MM.1S (cell line): ENCODE measurements at regions not wholly inside any gene's neighbourhood (a gene's known extent, or its start where the extent isn't known, plus 50 kb on each side); places are given as distances from the start of the nearest gene placed in this dataset.
"Not testable (repeated sequence)": the region's sequence is repeated elsewhere in the genome, so short reads cannot be mapped to it uniquely, and the experiment has no call there.

Experiments used
- DNase-seq: peaks from one replicate; pipeline ENCODE4 v3.0.0-alpha.2; 2015
- H2AFZ ChIP-seq: fragments of 300-600 bp; sonication (generic); 2 replicates; pipeline ENCODE4 v1.6.0; 2016; ENCODE audit warnings: antibody characterized with exemption, low read length
- H3F3A ChIP-seq: fragments of 300-600 bp; sonication (generic); 2 replicates; pipeline ENCODE4 v1.6.1; 2016; ENCODE audit warnings: mild to moderate bottlenecking, antibody characterized with exemption, low read length, moderate library complexity, mixed read lengths; ENCODE audit not compliant: insufficient read depth
- H3K27ac ChIP-seq: fragments of 300-600 bp; sonication (generic); 2 replicates; pipeline ENCODE4 v1.5.1; 2016; ENCODE audit warnings: mild to moderate bottlenecking, low read length
- H3K27me3 ChIP-seq: fragments of 300-600 bp; sonication (generic); replicated peaks from 2 replicates; pipeline ENCODE4 v1.6.0; 2016; ENCODE audit warnings: low read length; ENCODE audit not compliant: insufficient read depth
- H3K36me3 ChIP-seq: fragments of 300-600 bp; sonication (generic); replicated peaks from 2 replicates; pipeline ENCODE4 v1.6.1; 2016; ENCODE audit warnings: mild to moderate bottlenecking, low read length, mixed read lengths; ENCODE audit not compliant: insufficient read depth
- H3K4me1 ChIP-seq: fragments of 300-600 bp; sonication (generic); 2 replicates; pipeline ENCODE4 v1.6.1; 2016; ENCODE audit warnings: low read length, mixed read lengths
- H3K4me2 ChIP-seq: fragments of 300-600 bp; sonication (generic); 2 replicates; pipeline ENCODE4 v1.6.0; 2016; ENCODE audit warnings: low read depth, low read length
- H3K4me3 ChIP-seq: fragments of 300-600 bp; sonication (generic); 2 replicates; pipeline ENCODE4 v1.5.1; 2016; ENCODE audit warnings: low read length, mixed read lengths
- H3K79me2 ChIP-seq: fragments of 300-600 bp; sonication (generic); 2 replicates; pipeline ENCODE4 v1.6.1; 2016; ENCODE audit warnings: mixed run types, low read length, mixed read lengths
- H3K9ac ChIP-seq: fragments of 300-600 bp; sonication (generic); 2 replicates; pipeline ENCODE4 v1.6.1; 2016; ENCODE audit warnings: low read length, mixed read lengths
- H3K9me2 ChIP-seq: fragments of 300-600 bp; sonication (generic); replicated peaks from 2 replicates; pipeline ENCODE4 v1.6.1; 2016; ENCODE audit warnings: mild to moderate bottlenecking, low read length, mixed read lengths; ENCODE audit not compliant: insufficient read depth
- H3K9me3 ChIP-seq: fragments of 300-600 bp; sonication (generic); replicated peaks from 2 replicates; pipeline ENCODE4 v1.6.1; 2016; ENCODE audit warnings: mild to moderate bottlenecking, low read length, mixed read lengths; ENCODE audit not compliant: insufficient read depth
- H4K20me1 ChIP-seq: fragments of 300-600 bp; sonication (generic); 2 replicates; pipeline ENCODE4 v1.6.1; 2016; ENCODE audit warnings: mild to moderate bottlenecking, low read length, moderate library complexity, mixed read lengths; ENCODE audit not compliant: insufficient read depth
- EZH2 ChIP-seq: fragments of 300-600 bp; sonication (generic); optimal IDR thresholded peaks from 2 replicates; pipeline ENCODE3; 2017; ENCODE audit warnings: low read depth, mild to moderate bottlenecking, antibody characterized with exemption, low read length, mixed read lengths
- EZH2phosphoT487 ChIP-seq: fragments of 300-600 bp; sonication (generic); IDR thresholded peaks from 2 replicates; pipeline ENCODE4 v1.6.1; 2018; ENCODE audit warnings: antibody characterized with exemption, low read length
- TF ChIP-seq, protein P1 (sequence below): fragments of 300-600 bp; sonication (generic); IDR thresholded peaks from 2 replicates; pipeline ENCODE4 v1.5.1; 2016; ENCODE audit warnings: antibody characterized with exemption, low read length, mixed read lengths

DNA sequence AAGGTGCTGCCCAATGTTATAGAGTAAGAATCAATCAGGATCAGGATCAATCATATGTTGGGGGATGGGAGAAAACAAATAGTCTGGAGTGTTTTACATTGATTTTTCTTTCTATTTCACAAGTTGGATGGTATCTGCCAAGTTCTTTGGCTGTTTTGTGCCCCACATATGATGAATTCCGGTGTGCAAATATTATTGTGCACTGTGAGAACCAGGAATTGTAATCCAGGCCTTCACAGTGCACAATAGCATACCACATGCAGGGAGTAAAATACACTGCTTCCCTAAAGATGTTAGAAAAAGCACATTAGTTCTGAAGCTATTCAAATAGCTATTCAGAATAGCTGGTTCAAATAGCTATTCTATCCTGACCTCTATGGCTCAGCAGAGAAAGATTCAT lies 133.7 kb downstream of the LCA5 start:
- no peaks in the 10 kb centered on the region for H3K4me1 ChIP-seq
- TF ChIP-seq, protein P1, sequence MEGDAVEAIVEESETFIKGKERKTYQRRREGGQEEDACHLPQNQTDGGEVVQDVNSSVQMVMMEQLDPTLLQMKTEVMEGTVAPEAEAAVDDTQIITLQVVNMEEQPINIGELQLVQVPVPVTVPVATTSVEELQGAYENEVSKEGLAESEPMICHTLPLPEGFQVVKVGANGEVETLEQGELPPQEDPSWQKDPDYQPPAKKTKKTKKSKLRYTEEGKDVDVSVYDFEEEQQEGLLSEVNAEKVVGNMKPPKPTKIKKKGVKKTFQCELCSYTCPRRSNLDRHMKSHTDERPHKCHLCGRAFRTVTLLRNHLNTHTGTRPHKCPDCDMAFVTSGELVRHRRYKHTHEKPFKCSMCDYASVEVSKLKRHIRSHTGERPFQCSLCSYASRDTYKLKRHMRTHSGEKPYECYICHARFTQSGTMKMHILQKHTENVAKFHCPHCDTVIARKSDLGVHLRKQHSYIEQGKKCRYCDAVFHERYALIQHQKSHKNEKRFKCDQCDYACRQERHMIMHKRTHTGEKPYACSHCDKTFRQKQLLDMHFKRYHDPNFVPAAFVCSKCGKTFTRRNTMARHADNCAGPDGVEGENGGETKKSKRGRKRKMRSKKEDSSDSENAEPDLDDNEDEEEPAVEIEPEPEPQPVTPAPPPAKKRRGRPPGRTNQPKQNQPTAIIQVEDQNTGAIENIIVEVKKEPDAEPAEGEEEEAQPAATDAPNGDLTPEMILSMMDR, result no peak
- TF ChIP-seq EZH2phosphoT487, result no peak
- H3K9ac ChIP-seq, result no peak overlapping the region
- H3K27me3 ChIP-seq, result no peaks in the 10 kb centered on the region
- DNase-seq, result no peak
- H3K4me2 ChIP-seq, result no peak overlapping the region
- H2AFZ ChIP-seq, result no peak overlapping the region
- H3K4me3 ChIP-seq, result no peak overlapping the region
- H3F3A ChIP-seq, result no peaks in the 10 kb centered on the region
- no peaks in the 10 kb centered on the region for H3K9me3 ChIP-seq
- no peaks in the 10 kb centered on the region for H3K79me2 ChIP-seq
- no peaks in the 10 kb centered on the region for H3K36me3 ChIP-seq
- H4K20me1 ChIP-seq, result no peaks in the 10 kb centered on the region
- H3K9me2 ChIP-seq, result no peaks in the 10 kb centered on the region
- no peak overlapping the region for H3K27ac ChIP-seq

DNA sequence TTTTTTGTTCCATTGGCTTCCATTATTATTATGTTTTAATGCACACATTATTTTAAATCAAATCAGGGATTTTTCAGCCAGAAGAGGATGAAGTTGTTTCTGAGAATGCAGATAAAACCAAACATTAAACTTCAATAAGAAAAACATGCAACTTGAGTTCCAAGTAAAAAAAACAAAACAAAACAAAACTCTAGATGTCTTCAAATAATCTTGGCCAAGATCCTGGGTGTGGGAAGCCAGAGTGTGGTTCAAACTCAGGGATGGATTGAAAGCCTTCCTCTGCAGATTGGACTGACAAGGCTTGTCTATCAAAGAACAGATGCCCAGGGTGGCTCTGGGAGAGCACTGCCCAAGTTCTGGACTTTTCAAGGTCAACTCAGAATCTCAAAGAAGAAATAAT lies 134.1 kb downstream of the LCA5 start:
- Histone ChIP-seq H3K4me1 (no peaks in the 10 kb centered on the region), H3K27ac (no peak overlapping the region), H3K9me2 (no peaks in the 10 kb centered on the region), H3K4me3 (no peak overlapping the region), H3F3A (no peaks in the 10 kb centered on the region), H4K20me1 (no peaks in the 10 kb centered on the region), H3K4me2 (no peak overlapping the region), H3K27me3 (no peaks in the 10 kb centered on the region), H2AFZ (no peak overlapping the region), H3K9me3 (no peaks in the 10 kb centered on the region), H3K9ac (no peak overlapping the region), H3K36me3 (no peaks in the 10 kb centered on the region), H3K79me2 (no peaks in the 10 kb centered on the region)
- TF ChIP-seq EZH2, result no peak
- no peak for DNase-seq

GRCh38 chr6:79399499-79399898 lies 137.7 kb downstream of the LCA5 start:
- Histone ChIP-seq H4K20me1 (no peaks in the 10 kb centered on the region), H3K9ac (no peak overlapping the region), H3K4me2 (no peak overlapping the region), H2AFZ (no peak overlapping the region), H3K36me3 (no peaks in the 10 kb centered on the region), H3K9me3 (no peaks in the 10 kb centered on the region), H3K4me1 (no peaks in the 10 kb centered on the region), H3K79me2 (no peaks in the 10 kb centered on the region), H3K9me2 (no peaks in the 10 kb centered on the region), H3K27me3 (no peaks in the 10 kb centered on the region), H3K4me3 (no peak overlapping the region), H3F3A (no peaks in the 10 kb centered on the region), H3K27ac (no peak overlapping the region)
- no peak for DNase-seq
- TF ChIP-seq EZH2 (no peak), EZH2phosphoT487 (no peak)
- TF ChIP-seq, protein P1, result no peak

GRCh38 chr6:79398617-79399016 lies 138.6 kb downstream of the LCA5 start:
- H3K79me2 ChIP-seq, H3K27ac ChIP-seq, H3K4me1 ChIP-seq, H2AFZ ChIP-seq, H3K4me3 ChIP-seq, H3K9me2 ChIP-seq, H3K9ac ChIP-seq, H3K4me2 ChIP-seq, H4K20me1 ChIP-seq, H3K36me3 ChIP-seq, H3K9me3 ChIP-seq, DNase-seq, H3K27me3 ChIP-seq, H3F3A ChIP-seq: not testable (repeated sequence)
